Lower leg skin (tissue), 3 donors: ENCODE measurements at regions not wholly inside any gene's neighbourhood (a gene's known extent, or its start where the extent isn't known, plus 50 kb on each side); places are given as distances from the start of the nearest gene placed in this dataset.

ENCODE experiments used
- CTCF ChIP-seq, 3 donors: fragments of 450-650 bp; IDR thresholded peaks; one replicate each; pipeline ENCODE4 v1.5.1; 2016; ENCODE audit warnings: antibody characterized with exemption in 3 of 3, mild to moderate bottlenecking in 3 of 3, moderate library complexity in 2 of 3
- POLR2A ChIP-seq, 2 donors: fragments of 450-650 bp; IDR thresholded peaks; one replicate each; pipeline ENCODE4 v1.6.1; 2016 to 2017; ENCODE audit warnings: antibody characterized with exemption in 2 of 2, mild to moderate bottlenecking in 1 of 2, moderate library complexity in 1 of 2

DNA sequence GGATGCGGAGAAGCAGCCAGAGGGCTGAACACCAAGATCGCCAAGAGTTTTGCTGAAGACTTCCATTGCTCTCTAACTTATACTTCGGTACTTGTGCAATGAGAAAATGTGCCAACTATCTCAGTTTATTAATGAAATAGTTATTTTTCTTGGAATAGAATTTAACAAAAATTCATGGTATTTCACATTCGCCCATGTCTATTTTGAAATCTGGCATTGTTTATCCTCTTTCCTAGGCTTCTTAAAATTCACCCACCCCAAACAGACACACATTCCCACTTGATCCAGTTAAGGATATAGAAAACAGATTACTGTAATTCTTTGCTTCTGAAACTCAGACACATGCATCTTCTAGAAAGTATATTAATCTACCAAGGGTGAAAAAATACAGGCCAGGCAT lies 56.3 kb upstream of the ADAMTS5 start:
- TF ChIP-seq CTCF (IDR thresholded peaks at IDR 0.05), result no peak
- no peak for TF ChIP-seq POLR2A (IDR thresholded peaks at IDR 0.05)
